ENCODE measurements at regions not wholly inside any gene's neighbourhood (a gene's known extent, or its start where the extent isn't known, plus 50 kb on each side); places are given as distances from the start of the nearest gene placed in this dataset.

- Histone ChIP-seq H3K9ac (ENCODE audit: low read length) (no peak overlapping the region), H3K4me3 (ENCODE audit: control extremely low read depth in 1 of 5, extremely low read depth in 1 of 5, insufficient read depth in 1 of 5, low read depth in 2 of 5, low read length in 4 of 5) (no peak overlapping the region), H3K4me1 (ENCODE audit: control insufficient read depth in 2 of 2, insufficient read depth in 2 of 2, low read length in 2 of 2) (no peaks in the 10 kb centered on the region), H3K27me3 (replicated peaks in 1 of 4; ENCODE audit: control extremely low read depth in 1 of 4, control insufficient read depth in 3 of 4, insufficient read depth in 4 of 4, low read length in 3 of 4) (no peaks in the 10 kb centered on the region), H3K79me2 (ENCODE audit: control insufficient read depth, insufficient read depth, low read length) (no peaks in the 10 kb centered on the region), H3K27ac (ENCODE audit: low read length in 2 of 2) (no peak overlapping the region), H2AFZ (ENCODE audit: insufficient read depth, low read depth, low read length, poor library complexity, severe bottlenecking) (no peak overlapping the region), H3K4me2 (replicated peaks; ENCODE audit: low read depth, low read length, poor library complexity, severe bottlenecking) (no peak overlapping the region), H3K9me3 (ENCODE audit: control extremely low read depth in 1 of 3, control insufficient read depth in 2 of 3, insufficient read depth in 1 of 3, low read length in 2 of 3) (no peaks in the 10 kb centered on the region), H4K20me1 (ENCODE audit: control insufficient read depth, insufficient read depth, low read length, poor library complexity, severe bottlenecking) (no peaks in the 10 kb centered on the region), H3K36me3 (replicated peaks in 1 of 2; ENCODE audit: control extremely low read depth in 1 of 2, control insufficient read depth in 1 of 2, extremely low read depth in 1 of 2, insufficient read depth in 2 of 2, low read length in 1 of 2) (no peaks in the 10 kb centered on the region)
- no CpG with 5 or more reads among the region's 1 CpG for WGBS (ENCODE audit: insufficient coverage)
- Mint-ChIP-seq H3K27ac (no peak overlapping the region), H3K27me3 (no peaks in the 10 kb centered on the region), H3K4me3 (no peak overlapping the region), H3K4me1 (no peaks in the 10 kb centered on the region), H3K9me3 (ENCODE audit: insufficient read depth) (peaks cover 6% of the 10 kb centered on the region)
- intact Hi-C loops (cut with micrococcal nuclease), result no loop called here
- TF ChIP-seq EZH2 (IDR thresholded peaks at IDR 0.05; ENCODE audit: borderline replicate concordance, insufficient read depth, low read depth, low read length, poor library complexity, severe bottlenecking) (no peak), CTCF (IDR thresholded peaks at IDR 0.05) (no peak)
- POLR2A ChIA-PET, result no interaction called here
- ATAC-seq (ENCODE audit: low read depth) (no peak), DNase-seq (no peak)
- CTCF ChIA-PET, result no interaction called here
These were observed 1159.7 kb upstream of the PCDH7 start for GRCh38 chr4:29560452-29560851.

- H3K4me1 ChIP-seq (ENCODE audit: control insufficient read depth in 2 of 2, insufficient read depth in 2 of 2, low read length in 2 of 2), result no peaks in the 10 kb centered on the region
- ATAC-seq (ENCODE audit: low read depth), result no peak
- ChIA-PET CTCF (no interaction called here), POLR2A (no interaction called here)
- H3K4me2 ChIP-seq (replicated peaks; ENCODE audit: low read depth, low read length, poor library complexity, severe bottlenecking), result no peak overlapping the region
- H3K27ac Mint-ChIP-seq, result no peak overlapping the region
- no peaks in the 10 kb centered on the region for H3K4me1 Mint-ChIP-seq
- H4K20me1 ChIP-seq (ENCODE audit: control insufficient read depth, insufficient read depth, low read length, poor library complexity, severe bottlenecking), result no peaks in the 10 kb centered on the region
- no peaks in the 10 kb centered on the region for H3K27me3 ChIP-seq (replicated peaks in 1 of 4; ENCODE audit: control extremely low read depth in 1 of 4, control insufficient read depth in 3 of 4, insufficient read depth in 4 of 4, low read length in 3 of 4)
- no peak overlapping the region for H3K4me3 ChIP-seq (ENCODE audit: control extremely low read depth in 1 of 5, extremely low read depth in 1 of 5, insufficient read depth in 1 of 5, low read depth in 2 of 5, low read length in 4 of 5)
- WGBS (ENCODE audit: insufficient coverage), result 80% methylated on average over 1 of the region's 2 CpGs
- intact Hi-C loops (cut with micrococcal nuclease), result no loop called here
- H3K27ac ChIP-seq (ENCODE audit: low read length in 2 of 2), result no peak overlapping the region
- H3K9me3 Mint-ChIP-seq (ENCODE audit: insufficient read depth), result peaks cover 2% of the 10 kb centered on the region
- no peaks in the 10 kb centered on the region for H3K9me3 ChIP-seq (ENCODE audit: control extremely low read depth in 1 of 3, control insufficient read depth in 2 of 3, insufficient read depth in 1 of 3, low read length in 2 of 3)
- TF ChIP-seq EZH2 (IDR thresholded peaks at IDR 0.05; ENCODE audit: borderline replicate concordance, insufficient read depth, low read depth, low read length, poor library complexity, severe bottlenecking), result no peak
- no peak for TF ChIP-seq CTCF (IDR thresholded peaks at IDR 0.05)
- no peak overlapping the region for H2AFZ ChIP-seq (ENCODE audit: insufficient read depth, low read depth, low read length, poor library complexity, severe bottlenecking)
- no peaks in the 10 kb centered on the region for H3K79me2 ChIP-seq (ENCODE audit: control insufficient read depth, insufficient read depth, low read length)
- DNase-seq, result no peak
- H3K27me3 Mint-ChIP-seq, result no peaks in the 10 kb centered on the region
- no peak overlapping the region for H3K9ac ChIP-seq (ENCODE audit: low read length)
- no peak overlapping the region for H3K4me3 Mint-ChIP-seq
- H3K36me3 ChIP-seq (replicated peaks in 1 of 2; ENCODE audit: control extremely low read depth in 1 of 2, control insufficient read depth in 1 of 2, extremely low read depth in 1 of 2, insufficient read depth in 2 of 2, low read length in 1 of 2), result no peaks in the 10 kb centered on the region
These were observed 1154.9 kb upstream of the PCDH7 start for GRCh38 chr4:29565256-29565655.

All from B cell (primary cell).